WERI-Rb-1 (cell line): ENCODE measurements at regions not wholly inside any gene's neighbourhood (a gene's known extent, or its start where the extent isn't known, plus 50 kb on each side); places are given as distances from the start of the nearest gene placed in this dataset.

Experiments
- DNase-seq: peaks from one replicate; pipeline ENCODE4 v3.0.0-alpha.2; 2020
- H3K27ac ChIP-seq: fragments of 250-450 bp; sonication (Bioruptor Pico); 2 replicates; pipeline ENCODE4 v1.5.1; 2020; ENCODE audit warnings: mild to moderate bottlenecking, moderate library complexity
- H3K27me3 ChIP-seq: fragments of 250-450 bp; sonication (Bioruptor Pico); 2 replicates; pipeline ENCODE4 v1.5.1; 2021; ENCODE audit warnings: mild to moderate bottlenecking, low read depth, moderate library complexity; ENCODE audit not compliant: insufficient read depth, severe bottlenecking
- H3K36me3 ChIP-seq: fragments of 250-450 bp; sonication (Bioruptor Pico); 2 replicates; pipeline ENCODE4 v1.5.1; 2020; ENCODE audit warnings: mild to moderate bottlenecking, moderate library complexity
- H3K4me3 ChIP-seq: 2 replicates; pipeline ENCODE4 v1.5.1; 2011; ENCODE audit warnings: low read depth, mild to moderate bottlenecking, control low read depth, low read length
- H3K9me3 ChIP-seq: fragments of 250-450 bp; sonication (Bioruptor Pico); 2 replicates; pipeline ENCODE4 v1.5.1; 2021; ENCODE audit warnings: mild to moderate bottlenecking, moderate library complexity; ENCODE audit not compliant: severe bottlenecking
- CTCF ChIP-seq: IDR thresholded peaks from 2 replicates; pipeline ENCODE4 v1.5.1; 2011; ENCODE audit warnings: low read depth, mild to moderate bottlenecking, control low read depth, inconsistent platforms, low read length

- no peak for TF ChIP-seq CTCF
- DNase-seq, result no peak
- no peak overlapping the region for H3K27ac ChIP-seq
- H3K9me3 ChIP-seq, result peaks cover 25% of the 10 kb centered on the region
- no peaks in the 10 kb centered on the region for H3K27me3 ChIP-seq
- no peaks in the 10 kb centered on the region for H3K36me3 ChIP-seq
- H3K4me3 ChIP-seq, result no peak overlapping the region
Observed at GRCh38 chr9:129523943-129524581, 96.8 kb downstream of the C9orf50 start.

GRCh38 chr9:129522351-129522750 is 98.5 kb downstream of the C9orf50 start:
- Histone ChIP-seq H3K36me3 (no peaks in the 10 kb centered on the region), H3K27ac (no peak overlapping the region), H3K27me3 (no peaks in the 10 kb centered on the region), H3K4me3 (no peak overlapping the region), H3K9me3 (peaks cover 30% of the 10 kb centered on the region)
- DNase-seq, result no peak
- no peak for TF ChIP-seq CTCF

- H3K9me3 ChIP-seq, result peaks cover 23% of the 10 kb centered on the region
Observed at GRCh38 chr9:129520082-129520481, 100.8 kb downstream of the C9orf50 start.

GRCh38 chr9:129518074-129518473 is 102.8 kb downstream of the C9orf50 start:
- Histone ChIP-seq H3K36me3 (no peaks in the 10 kb centered on the region), H3K27ac (no peak overlapping the region), H3K9me3 (peaks cover 43% of the 10 kb centered on the region), H3K4me3 (no peak overlapping the region), H3K27me3 (no peaks in the 10 kb centered on the region)
- no peak for DNase-seq
- no peak for TF ChIP-seq CTCF

More at GRCh38 chr9:129520082-129520481, 100.8 kb downstream of the C9orf50 start:
- H3K27me3 ChIP-seq, result no peaks in the 10 kb centered on the region
- no peak for DNase-seq
- H3K4me3 ChIP-seq, result no peak overlapping the region
- H3K27ac ChIP-seq, result no peak overlapping the region
- TF ChIP-seq CTCF, result no peak
- no peaks in the 10 kb centered on the region for H3K36me3 ChIP-seq

- Histone ChIP-seq H3K27ac (no peak overlapping the region), H3K27me3 (no peaks in the 10 kb centered on the region), H3K36me3 (no peaks in the 10 kb centered on the region), H3K9me3 (peaks cover 51% of the 10 kb centered on the region), H3K4me3 (no peak overlapping the region)
- no peak for DNase-seq
- no peak for TF ChIP-seq CTCF
Observed at GRCh38 chr9:129517006-129517405, 103.9 kb downstream of the C9orf50 start.

- Histone ChIP-seq H3K27me3 (no peaks in the 10 kb centered on the region), H3K27ac (no peak overlapping the region), H3K9me3 (peaks cover 57% of the 10 kb centered on the region), H3K36me3 (no peaks in the 10 kb centered on the region), H3K4me3 (no peak overlapping the region)
- DNase-seq, result no peak
- TF ChIP-seq CTCF, result no peak
Observed at GRCh38 chr9:129514891-129515290, 106.0 kb downstream of the C9orf50 start.
